Limb (tissue), 2 donors: ENCODE measurements at regions not wholly inside any gene's neighbourhood (a gene's known extent, or its start where the extent isn't known, plus 50 kb on each side); places are given as distances from the start of the nearest gene placed in this dataset.

Source experiments
- DNase-seq, 2 donors: peaks; one replicate each; pipeline ENCODE4 v3.0.0-alpha.2; 2016; ENCODE audit errors: extremely low spot score in 2 of 2

- DNase-seq: no peak
These were observed 86.1 kb downstream of the ADRA2C start for GRCh38 chr4:3852309-3852708.

DNA sequence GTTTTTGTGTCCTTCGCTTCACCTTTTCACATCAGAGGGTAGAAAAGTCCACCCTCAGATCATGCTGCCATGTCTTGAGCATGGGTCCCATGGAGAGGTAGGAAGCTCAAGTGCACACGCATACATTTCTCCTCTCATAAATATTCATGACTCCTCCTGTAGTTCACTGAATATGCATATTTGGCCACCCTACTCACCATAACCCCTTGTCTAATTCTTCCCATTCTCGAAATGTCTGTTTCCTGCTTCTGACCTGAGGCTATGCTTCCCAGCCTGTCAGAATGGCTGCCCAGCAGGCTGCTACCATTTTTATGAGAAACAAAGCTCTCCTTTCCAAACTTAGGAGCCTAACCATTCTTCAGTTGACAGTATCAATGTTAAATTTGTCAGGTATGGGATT, 86.5 kb downstream of the ADRA2C start:
- DNase-seq: no peak

GRCh38 chr4:3853388-3854035, 87.3 kb downstream of the ADRA2C start:
- no peak for DNase-seq

- DNase-seq: no peak
These were observed 88.5 kb downstream of the ADRA2C start for GRCh38 chr4:3854661-3855060.

- no peak for DNase-seq
These were observed 89.5 kb downstream of the ADRA2C start for GRCh38 chr4:3855646-3856045.

DNA sequence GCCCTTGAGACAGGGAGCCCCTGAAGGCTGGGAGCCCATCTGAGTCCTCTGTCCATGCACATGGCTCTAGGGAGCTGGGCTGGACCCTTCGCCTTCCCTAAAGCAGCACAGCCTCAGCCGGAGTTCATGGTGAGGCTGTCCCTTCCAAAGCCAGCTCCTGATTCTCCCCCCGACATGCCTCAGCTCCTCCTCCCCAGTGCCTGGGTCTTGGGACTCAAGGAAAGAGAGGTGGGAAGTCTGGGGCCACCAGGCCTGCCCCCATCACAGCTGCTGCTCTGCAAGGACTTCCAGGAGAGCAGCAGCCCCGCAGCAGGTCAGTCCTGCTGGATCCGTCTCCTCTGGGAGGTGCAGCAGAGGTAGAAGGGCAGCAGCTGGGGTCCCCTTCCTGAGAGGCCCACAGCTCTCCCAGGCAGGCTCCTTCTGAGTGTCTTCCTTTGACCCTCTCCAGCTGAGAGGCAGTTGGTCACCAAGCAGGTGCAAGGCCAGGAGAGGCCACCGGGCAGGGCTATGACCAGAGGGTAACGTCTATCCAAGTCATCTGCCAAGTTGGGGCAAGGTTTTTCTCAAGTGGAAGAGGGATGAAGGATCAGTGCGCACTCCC, 90.5 kb downstream of the ADRA2C start:
- no peak for DNase-seq

- DNase-seq: no peak
These were observed 91.2 kb downstream of the ADRA2C start for GRCh38 chr4:3857269-3857926.

DNA sequence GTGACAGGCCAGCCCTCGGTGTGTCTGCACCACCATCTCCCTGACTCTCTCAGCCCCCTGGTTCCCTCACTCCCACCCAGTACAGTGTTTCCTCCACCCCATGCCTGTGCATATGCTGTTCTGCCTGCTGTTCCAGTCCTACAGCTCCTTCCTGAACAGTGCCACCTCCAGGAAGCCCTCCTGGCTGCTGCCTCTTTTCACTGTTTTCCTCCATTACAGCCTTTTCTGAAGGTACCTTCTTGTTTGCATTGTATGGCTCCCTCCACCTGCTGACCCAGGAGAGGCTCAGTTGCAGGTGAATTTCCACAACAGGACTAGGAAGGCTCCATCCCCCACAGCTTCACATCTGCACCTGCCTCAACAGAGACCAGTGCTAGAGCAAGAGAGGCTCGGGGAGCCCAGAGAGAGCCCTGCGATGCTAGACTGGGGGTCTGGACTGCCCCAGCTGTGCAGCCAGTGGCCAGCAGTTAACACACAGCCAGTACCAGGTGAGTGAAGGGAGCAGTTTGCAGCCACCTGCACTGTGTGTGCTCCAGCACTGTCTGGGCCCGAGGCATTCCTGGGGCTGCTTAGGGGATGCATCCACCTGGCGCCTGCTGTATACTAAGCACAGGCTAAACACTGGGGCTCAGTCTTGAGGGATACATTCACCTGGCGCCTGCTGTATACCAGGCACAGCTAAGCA, 92.0 kb downstream of the ADRA2C start:
- no peak for DNase-seq

GRCh38 chr4:3858765-3859388, 92.7 kb downstream of the ADRA2C start:
- DNase-seq: no peak

- no peak for DNase-seq
These were observed 93.4 kb downstream of the ADRA2C start for GRCh38 chr4:3859571-3859970.

DNA sequence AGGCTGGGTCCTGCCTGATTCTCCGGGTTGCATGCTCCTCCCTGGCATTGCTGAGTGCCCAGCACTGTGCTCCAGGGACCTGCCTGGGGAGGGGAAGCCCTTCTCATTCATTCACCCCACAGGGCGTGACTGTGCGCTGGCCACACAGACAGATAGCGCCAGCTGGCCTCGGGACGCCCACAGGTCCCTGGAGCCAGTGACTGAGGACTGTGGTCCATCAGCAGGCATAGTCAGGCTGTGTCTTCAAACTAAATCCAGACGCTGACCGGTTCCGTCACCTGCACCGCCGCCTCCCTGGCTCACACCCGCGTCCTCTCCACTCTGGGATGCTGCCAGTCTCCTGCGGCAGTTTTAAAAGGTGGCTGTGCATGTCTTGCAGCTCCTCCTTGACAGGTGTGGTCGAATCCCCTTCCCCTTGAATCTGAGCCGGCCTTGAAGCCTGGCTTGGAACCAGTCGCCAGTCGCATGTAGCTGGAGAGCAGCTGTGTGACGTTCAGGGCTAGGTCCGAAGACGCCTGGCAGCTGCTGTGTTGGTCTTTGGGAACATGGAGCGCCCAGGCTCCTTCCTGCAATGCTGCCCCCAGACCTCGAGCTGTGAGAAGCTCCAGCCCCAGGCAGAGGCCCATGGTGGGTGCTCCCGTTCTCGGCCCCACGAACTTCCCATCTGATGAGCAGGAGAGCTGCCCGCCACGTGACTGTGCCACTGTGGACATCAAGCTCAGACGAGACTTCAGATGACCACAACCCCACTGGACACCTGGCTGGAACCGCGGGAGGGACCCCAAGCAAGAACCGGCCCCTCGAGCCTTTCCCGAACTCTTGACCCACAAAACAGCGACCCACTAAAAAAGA, 94.1 kb downstream of the ADRA2C start:
- no peak for DNase-seq

DNA sequence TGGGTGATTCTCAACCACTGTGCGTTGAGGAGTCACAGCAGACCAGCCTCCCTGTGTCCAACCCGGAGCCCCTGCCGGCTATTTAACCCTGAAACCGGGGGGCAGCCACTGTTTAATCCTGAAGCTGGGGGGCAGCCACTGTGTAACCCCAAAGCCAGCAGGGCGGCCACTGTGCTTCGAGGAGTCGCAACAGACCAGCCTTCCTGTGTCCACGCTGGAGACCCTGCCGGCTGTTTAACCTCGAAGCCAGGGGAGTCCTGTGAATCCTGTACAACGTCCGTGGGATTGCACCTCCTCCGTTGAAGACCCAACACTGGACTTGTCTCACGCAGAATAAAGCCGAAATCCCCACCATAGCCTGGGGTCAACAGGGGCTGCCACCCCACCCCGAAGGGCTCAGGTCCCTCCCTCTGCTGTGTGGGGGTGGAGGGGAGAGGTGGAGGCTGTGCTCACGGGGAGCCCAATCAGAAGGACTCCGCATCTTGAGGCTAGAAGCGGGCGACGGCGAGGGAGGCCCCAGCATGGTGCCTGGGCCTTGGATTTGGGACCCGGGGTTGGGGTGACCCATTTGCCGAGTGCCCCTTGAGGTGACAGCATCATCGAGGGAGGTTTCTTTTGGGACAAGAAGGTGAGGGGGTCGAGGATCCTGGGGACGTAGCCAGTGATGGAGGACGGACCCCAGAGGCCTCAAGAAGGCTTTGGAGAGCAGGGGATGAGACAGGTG, 94.9 kb downstream of the ADRA2C start:
- DNase-seq: no peak

DNA sequence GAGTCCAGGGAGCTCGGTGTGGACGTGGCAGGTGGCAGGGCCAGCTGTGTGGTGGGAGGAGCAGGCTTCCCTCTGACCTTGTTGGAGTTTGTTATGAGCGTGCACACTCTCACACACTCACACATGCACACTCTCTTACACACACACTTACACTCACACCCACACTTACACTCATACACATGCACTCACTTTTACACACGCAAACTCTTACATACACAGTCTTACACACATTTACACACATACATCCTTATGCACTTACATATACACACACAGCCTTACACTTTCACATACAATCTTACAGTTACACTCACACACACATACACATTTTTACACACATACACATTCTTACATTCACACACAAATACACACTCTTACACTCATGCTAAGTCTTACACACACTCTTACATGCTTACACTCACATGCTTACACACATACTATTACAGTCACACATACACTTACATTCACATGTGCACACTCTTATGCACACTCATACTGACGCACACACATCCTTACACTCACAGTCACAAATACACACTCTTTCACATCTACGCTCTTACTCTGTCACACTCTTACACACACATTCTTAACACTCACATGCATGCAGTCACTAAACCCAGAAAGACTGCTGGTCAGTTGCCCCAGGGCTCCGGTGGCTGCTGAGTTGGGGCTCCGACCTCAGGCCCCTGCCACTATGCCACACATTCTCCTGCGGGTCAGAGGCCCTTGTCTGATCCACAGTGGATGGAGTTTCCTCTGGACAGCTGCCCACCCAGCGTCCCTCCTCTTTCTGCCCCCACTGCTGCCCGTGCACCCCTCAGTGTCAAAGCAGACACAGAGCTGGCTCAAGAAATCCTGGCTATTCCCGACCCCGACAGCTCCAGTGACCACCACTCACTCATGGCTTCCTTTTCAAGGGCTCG, 95.8 kb downstream of the ADRA2C start:
- DNase-seq: no peak

DNA sequence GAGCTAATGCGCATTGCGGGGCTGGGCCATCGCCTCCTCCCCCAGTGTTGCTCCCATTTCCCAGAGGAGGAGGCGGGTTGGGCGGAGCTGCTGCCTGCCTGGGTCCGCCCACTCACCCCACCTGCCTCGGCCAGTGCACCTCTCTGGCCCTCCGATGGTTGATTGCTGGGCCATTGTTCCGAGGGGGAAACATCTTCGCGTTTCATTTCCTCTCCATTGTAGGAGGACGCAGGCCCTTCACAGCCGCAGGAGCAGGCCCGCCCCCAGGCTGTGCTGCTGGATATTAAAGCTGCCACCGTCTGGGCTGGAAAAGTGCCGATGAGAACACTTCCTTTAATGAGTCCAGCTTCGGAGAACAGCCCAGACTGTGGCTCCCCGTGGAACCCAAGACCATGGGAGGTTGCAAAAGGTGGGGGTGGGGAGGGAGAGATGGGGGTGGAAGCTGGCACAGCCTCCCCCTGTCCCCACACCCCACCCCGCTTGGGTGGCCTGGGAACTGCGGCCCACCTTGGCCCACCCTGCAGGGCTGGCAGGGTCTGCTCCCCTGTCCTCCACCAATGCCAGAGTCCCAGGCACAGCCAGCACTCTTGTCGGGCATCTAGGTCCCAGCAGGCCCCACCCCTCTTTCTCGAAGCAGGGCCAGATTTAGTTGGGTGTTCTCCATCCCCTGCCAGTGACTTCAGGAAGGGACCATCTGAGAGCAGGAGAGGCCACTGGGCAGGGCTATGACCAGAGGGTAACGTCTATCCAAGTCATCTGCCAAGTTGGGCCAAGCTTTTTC, 96.6 kb downstream of the ADRA2C start:
- no peak for DNase-seq

- DNase-seq: no peak
These were observed 97.9 kb downstream of the ADRA2C start for GRCh38 chr4:3863841-3864741.

DNA sequence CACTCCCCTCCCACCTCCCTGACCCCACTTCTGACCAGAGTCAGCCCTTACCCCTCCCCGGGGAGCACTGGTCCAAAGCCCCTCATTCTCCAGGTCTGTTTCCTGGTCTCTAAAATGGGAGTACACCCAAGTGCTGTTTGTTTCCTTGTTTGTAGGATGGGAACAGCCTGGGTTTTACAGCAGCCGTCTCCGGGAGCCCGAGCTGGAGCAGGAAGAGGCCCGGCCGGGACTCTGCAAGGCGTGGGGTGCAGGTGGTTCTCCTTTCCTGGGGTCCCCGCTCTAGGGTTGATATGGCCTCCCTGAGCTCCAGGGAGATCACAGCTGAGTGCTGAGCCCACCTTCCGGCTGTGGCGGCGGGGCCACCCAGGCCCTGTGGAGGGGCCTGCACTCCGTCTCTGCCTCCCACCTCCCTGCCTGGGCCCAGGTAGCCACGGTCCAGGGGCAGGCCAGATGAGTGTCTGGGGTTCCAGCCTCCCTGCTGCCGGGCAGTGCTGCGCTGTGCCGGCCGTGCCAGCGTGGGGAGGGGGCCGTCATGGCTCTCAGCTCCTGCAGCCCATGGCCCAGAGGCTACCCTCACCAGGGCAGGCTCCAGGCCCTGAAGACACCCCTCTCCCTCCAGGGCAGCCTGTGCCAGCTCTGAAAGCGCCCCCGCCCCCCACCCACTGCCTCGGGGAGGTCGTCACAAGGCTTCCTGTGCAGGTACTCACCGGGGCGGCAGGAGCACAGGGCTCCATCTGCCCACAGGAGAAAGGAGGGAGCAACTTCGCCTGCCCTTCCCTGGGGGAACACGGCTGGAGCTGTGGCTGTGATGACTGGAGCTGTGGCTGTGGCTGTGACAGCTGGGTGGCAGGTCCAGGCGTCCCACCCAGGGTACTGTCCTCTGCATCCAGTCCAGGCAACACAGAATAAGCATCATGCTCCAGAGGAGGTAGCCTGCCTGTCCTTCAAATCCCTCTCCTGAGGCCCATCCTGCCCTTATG, 98.8 kb downstream of the ADRA2C start:
- DNase-seq: no peak
